Neutrophil (primary cell): ENCODE measurements at regions not wholly inside any gene's neighbourhood (a gene's known extent, or its start where the extent isn't known, plus 50 kb on each side); places are given as distances from the start of the nearest gene placed in this dataset.

Experiments used
- H3K27ac ChIP-seq: fragments of 200-600 bp; sonication (generic); 2 replicates; pipeline ENCODE4 v1.5.1; 2016; ENCODE audit warnings: mild to moderate bottlenecking, moderate library complexity
- H3K27me3 ChIP-seq: fragments of 200-600 bp; sonication (generic); 2 replicates; pipeline ENCODE4 v1.6.0; 2016; ENCODE audit warnings: mild to moderate bottlenecking
- H3K36me3 ChIP-seq: fragments of 200-600 bp; sonication (generic); 2 replicates; pipeline ENCODE4 v1.5.1; 2017
- H3K4me1 ChIP-seq, 2 experiments: fragments of 200-600 bp in 1 of 2; sonication (generic) in 1 of 2; 1 replicate in 1 of 2; 2 replicates in 1 of 2; pipeline versions ENCODE4 v1.5.1 to v1.6.1; 2013 to 2016; ENCODE audit warnings: low read depth in 1 of 2, low read length in 1 of 2, mild to moderate bottlenecking in 1 of 2, moderate library complexity in 1 of 2; ENCODE audit not compliant: control insufficient read depth in 1 of 2, insufficient read depth in 1 of 2
- H3K4me3 ChIP-seq, 2 experiments: fragments of 200-600 bp in 1 of 2; sonication (generic) in 1 of 2; 1 replicate in 1 of 2; 2 replicates in 1 of 2; pipeline ENCODE4 v1.5.1; 2013 to 2016; ENCODE audit warnings: low read depth in 1 of 2, low read length in 1 of 2, mild to moderate bottlenecking in 1 of 2, moderate library complexity in 1 of 2
- H3K9me3 ChIP-seq: fragments of 200-600 bp; sonication (generic); 2 replicates; pipeline ENCODE4 v1.5.1; 2016
- CTCF ChIP-seq: fragments of 200-600 bp; sonication (generic); IDR thresholded peaks from 2 replicates; pipeline ENCODE4 v1.5.1; 2016; ENCODE audit warnings: antibody characterized with exemption

- H3K27me3 ChIP-seq, result no peaks in the 10 kb centered on the region
- no peaks in the 10 kb centered on the region for H3K4me1 ChIP-seq
- no peak for TF ChIP-seq CTCF
- H3K4me3 ChIP-seq, result no peak overlapping the region
- no peaks in the 10 kb centered on the region for H3K36me3 ChIP-seq
- no peak overlapping the region for H3K27ac ChIP-seq
- H3K9me3 ChIP-seq, result peaks cover 4% of the 10 kb centered on the region
Measured at GRCh38 chr13:56009418-56009817, 1131.3 kb upstream of the PRR20A start.

- no peaks in the 10 kb centered on the region for H3K9me3 ChIP-seq
- no peak for TF ChIP-seq CTCF
- no peaks in the 10 kb centered on the region for H3K36me3 ChIP-seq
- H3K27ac ChIP-seq, result no peak overlapping the region
- no peaks in the 10 kb centered on the region for H3K27me3 ChIP-seq
- no peaks in the 10 kb centered on the region for H3K4me1 ChIP-seq
- no peak overlapping the region for H3K4me3 ChIP-seq
Measured at GRCh38 chr13:56012644-56013043, 1128.1 kb upstream of the PRR20A start.

- TF ChIP-seq CTCF, result no peak
- Histone ChIP-seq H3K27ac (no peak overlapping the region), H3K36me3 (no peaks in the 10 kb centered on the region), H3K9me3 (no peaks in the 10 kb centered on the region), H3K4me3 (no peak overlapping the region), H3K27me3 (no peaks in the 10 kb centered on the region), H3K4me1 (no peaks in the 10 kb centered on the region)
Measured at GRCh38 chr13:56015919-56016318, 1124.8 kb upstream of the PRR20A start.

DNA sequence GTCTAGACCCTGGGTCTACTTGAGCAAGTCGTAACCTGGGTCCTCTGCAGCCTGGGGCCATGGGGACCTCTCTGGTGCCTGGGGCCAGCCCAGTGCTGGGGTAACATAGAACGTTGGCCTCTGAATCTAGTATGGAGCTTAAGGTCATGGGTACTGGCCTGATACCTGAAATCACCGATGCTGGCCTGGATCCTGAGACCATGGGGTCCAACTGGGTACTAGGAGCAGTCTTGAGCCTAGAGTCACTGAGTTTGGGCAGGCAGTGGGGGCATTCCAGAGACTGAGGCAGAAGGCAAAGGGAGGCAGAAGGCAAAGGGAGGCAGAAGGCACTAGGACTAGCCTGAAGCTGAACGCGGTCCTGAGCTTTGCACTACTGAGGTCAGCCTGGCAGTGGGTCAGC lies 1121.1 kb upstream of the PRR20A start:
- Histone ChIP-seq H3K4me1 (no peaks in the 10 kb centered on the region), H3K27ac (no peak overlapping the region), H3K9me3 (no peaks in the 10 kb centered on the region), H3K4me3 (no peak overlapping the region), H3K27me3 (no peaks in the 10 kb centered on the region), H3K36me3 (no peaks in the 10 kb centered on the region)
- no peak for TF ChIP-seq CTCF

DNA sequence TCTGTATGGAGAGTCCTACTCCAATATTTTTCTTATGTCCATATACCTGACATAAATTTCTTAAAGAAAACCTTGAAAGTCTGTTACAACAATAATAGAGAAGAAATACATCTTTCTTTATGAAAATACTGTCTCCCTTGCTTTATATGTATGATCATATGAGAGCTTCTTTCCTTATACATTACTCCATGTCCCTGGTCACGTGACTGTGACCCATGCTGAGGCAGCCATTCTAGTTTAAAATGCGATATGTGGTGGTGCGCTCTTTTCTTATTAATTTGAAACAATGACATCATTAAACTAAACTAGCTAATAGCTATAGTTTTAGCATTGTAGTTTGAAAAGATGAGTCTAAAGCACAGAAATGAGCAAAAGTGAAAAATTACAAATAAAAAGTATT lies 1120.3 kb upstream of the PRR20A start:
- Histone ChIP-seq H3K27ac (no peak overlapping the region), H3K36me3 (no peaks in the 10 kb centered on the region), H3K27me3 (no peaks in the 10 kb centered on the region), H3K4me1 (no peaks in the 10 kb centered on the region), H3K4me3 (no peak overlapping the region), H3K9me3 (no peaks in the 10 kb centered on the region)
- TF ChIP-seq CTCF, result no peak

DNA sequence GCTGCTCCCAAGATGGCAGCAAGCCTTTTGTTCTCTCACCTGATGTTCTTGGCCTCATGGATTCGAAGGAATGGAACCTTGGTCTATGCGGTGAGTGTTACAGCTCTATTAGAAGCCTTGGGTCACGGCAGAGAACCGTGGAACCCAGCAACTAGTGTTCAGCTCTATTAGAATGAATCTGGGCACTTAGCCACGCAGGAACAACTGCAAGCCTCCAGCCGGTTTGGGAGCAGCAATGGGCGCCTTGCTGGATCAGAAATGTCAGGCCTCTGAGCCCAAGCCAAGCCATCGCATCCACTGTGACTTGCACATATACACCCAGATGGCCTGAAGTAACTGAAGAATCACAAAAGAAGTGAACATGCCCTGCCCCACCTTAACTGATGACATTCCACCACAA lies 1100.7 kb upstream of the PRR20A start:
- no peak for TF ChIP-seq CTCF
- Histone ChIP-seq H3K27me3 (no peaks in the 10 kb centered on the region), H3K4me1 (no peaks in the 10 kb centered on the region), H3K27ac (no peak overlapping the region), H3K36me3 (no peaks in the 10 kb centered on the region), H3K4me3 (no peak overlapping the region), H3K9me3 (no peaks in the 10 kb centered on the region)
